Gastroesophageal sphincter (tissue), 3 donors: ENCODE measurements at regions not wholly inside any gene's neighbourhood (a gene's known extent, or its start where the extent isn't known, plus 50 kb on each side); places are given as distances from the start of the nearest gene placed in this dataset.

Experiments used
- CTCF ChIP-seq, 4 experiments: fragments of 200-600 bp in 2 of 4; fragments of 450-650 bp in 2 of 4; sonication (generic) in 1 of 4; IDR thresholded peaks; one replicate each; pipeline ENCODE4 v1.5.1; 2017 to 2019; ENCODE audit warnings: antibody characterized with exemption in 4 of 4, mild to moderate bottlenecking in 2 of 4, moderate library complexity in 2 of 4
- POLR2A ChIP-seq, 2 donors: fragments of 450-650 bp; IDR thresholded peaks; one replicate each; pipeline ENCODE4 v1.6.1; 2017; ENCODE audit warnings: antibody characterized with exemption in 2 of 2, mild to moderate bottlenecking in 2 of 2, moderate library complexity in 1 of 2
- POLR2AphosphoS5 ChIP-seq: sonication (generic); formaldehyde crosslinking; IDR thresholded peaks from one replicate; pipeline ENCODE4 v1.6.1; 2017; ENCODE audit warnings: antibody characterized with exemption

GRCh38 chr12:81962126-81962856, 203.1 kb upstream of the PPFIA2 start:
- TF ChIP-seq CTCF (IDR thresholded peaks at IDR 0.05): no peak
- TF ChIP-seq POLR2A (IDR thresholded peaks at IDR 0.05): no peak
- no peak for TF ChIP-seq POLR2AphosphoS5
